HG02884 (cell line): ENCODE measurements at regions not wholly inside any gene's neighbourhood (a gene's known extent, or its start where the extent isn't known, plus 50 kb on each side); places are given as distances from the start of the nearest gene placed in this dataset.

Experiments
- ATAC-seq: cut with Tn5 transposase; IDR thresholded peaks from one replicate; pipeline ENCODE4 v1.9.1; 2021; ENCODE audit warnings: mild to moderate bottlenecking, moderate library complexity; ENCODE audit not compliant: unreplicated experiment

GRCh38 chr10:30793093-30793492 lies 163.5 kb upstream of the LYZL2 start:
- no peak for ATAC-seq

GRCh38 chr10:30792025-30792424 lies 162.5 kb upstream of the LYZL2 start:
- no peak for ATAC-seq

- ATAC-seq, result no peak
Measured at GRCh38 chr10:30791197-30791611, 161.7 kb upstream of the LYZL2 start.

- ATAC-seq, result no peak
Measured at GRCh38 chr10:30789806-30790205, 160.3 kb upstream of the LYZL2 start.

- ATAC-seq, result no peak
Measured at GRCh38 chr10:30788307-30788706, 158.8 kb upstream of the LYZL2 start.

- no peak for ATAC-seq
Measured at GRCh38 chr10:30786906-30787305, 157.4 kb upstream of the LYZL2 start.

- ATAC-seq, result no peak
Measured at GRCh38 chr10:30786131-30786530, 156.6 kb upstream of the LYZL2 start.

GRCh38 chr10:30784897-30785605 lies 155.5 kb upstream of the LYZL2 start:
- ATAC-seq, result no peak

- ATAC-seq, result no peak
Measured at GRCh38 chr10:30784524-30784896, 155.0 kb upstream of the LYZL2 start.

GRCh38 chr10:30783939-30784501 lies 154.5 kb upstream of the LYZL2 start:
- no peak for ATAC-seq

GRCh38 chr10:30782537-30783461 lies 153.2 kb upstream of the LYZL2 start:
- ATAC-seq, result no peak

GRCh38 chr10:30782157-30782536 lies 152.6 kb upstream of the LYZL2 start:
- no peak for ATAC-seq

GRCh38 chr10:30781670-30782121 lies 152.1 kb upstream of the LYZL2 start:
- no peak for ATAC-seq

- ATAC-seq, result no peak
Measured at GRCh38 chr10:30778769-30779168, 149.2 kb upstream of the LYZL2 start.

GRCh38 chr10:30775779-30776591 lies 146.4 kb upstream of the LYZL2 start:
- no peak for ATAC-seq

GRCh38 chr10:30774261-30774660 lies 144.7 kb upstream of the LYZL2 start:
- ATAC-seq, result no peak

GRCh38 chr10:30773501-30773900 lies 143.9 kb upstream of the LYZL2 start:
- no peak for ATAC-seq

GRCh38 chr10:30770816-30771215 lies 141.3 kb upstream of the LYZL2 start:
- ATAC-seq, result no peak

- ATAC-seq, result no peak
Measured at GRCh38 chr10:30770229-30770628, 140.7 kb upstream of the LYZL2 start.

- ATAC-seq, result no peak
Measured at GRCh38 chr10:30769361-30769760, 139.8 kb upstream of the LYZL2 start.

- no peak for ATAC-seq
Measured at GRCh38 chr10:30765616-30766015, 136.1 kb upstream of the LYZL2 start.
